Lower leg skin (tissue), 4 donors: ENCODE measurements at regions not wholly inside any gene's neighbourhood (a gene's known extent, or its start where the extent isn't known, plus 50 kb on each side); places are given as distances from the start of the nearest gene placed in this dataset.

Experiments used
- DNase-seq, 2 donors: peaks; one replicate each; pipeline ENCODE4 v3.0.0-alpha.2; 2019; ENCODE audit warnings: low spot score in 2 of 2
- H3K4me3 ChIP-seq: fragments of 200-600 bp; sonication (generic); 2 replicates; pipeline ENCODE4 v1.5.1; 2017; ENCODE audit warnings: mild to moderate bottlenecking, low read depth; ENCODE audit not compliant: poor library complexity, severe bottlenecking
- POLR2A ChIP-seq, 2 donors: fragments of 450-650 bp; IDR thresholded peaks; one replicate each; pipeline ENCODE4 v1.6.1; 2016 to 2017; ENCODE audit warnings: antibody characterized with exemption in 2 of 2, mild to moderate bottlenecking in 1 of 2, moderate library complexity in 1 of 2
- WGBS, 2 donors: methylation state at CpG; one replicate each; pipeline ENCODE4 v1.1.5; 2018; 5-methylcytosine and 5-hydroxymethylcytosine counted together
- intact Hi-C: fragments of 100-400 bp; cut with DNase I; formaldehyde crosslinking; loops from one replicate; pipeline ENCODE4 v1.15.0; 2023; ENCODE audit warnings: low total_unique reads
- TF ChIP-seq, protein P1 (sequence below), 3 donors: fragments of 450-650 bp; IDR thresholded peaks; one replicate each; pipeline ENCODE4 v1.5.1; 2016; ENCODE audit warnings: antibody characterized with exemption in 3 of 3, mild to moderate bottlenecking in 3 of 3, moderate library complexity in 2 of 3

DNA sequence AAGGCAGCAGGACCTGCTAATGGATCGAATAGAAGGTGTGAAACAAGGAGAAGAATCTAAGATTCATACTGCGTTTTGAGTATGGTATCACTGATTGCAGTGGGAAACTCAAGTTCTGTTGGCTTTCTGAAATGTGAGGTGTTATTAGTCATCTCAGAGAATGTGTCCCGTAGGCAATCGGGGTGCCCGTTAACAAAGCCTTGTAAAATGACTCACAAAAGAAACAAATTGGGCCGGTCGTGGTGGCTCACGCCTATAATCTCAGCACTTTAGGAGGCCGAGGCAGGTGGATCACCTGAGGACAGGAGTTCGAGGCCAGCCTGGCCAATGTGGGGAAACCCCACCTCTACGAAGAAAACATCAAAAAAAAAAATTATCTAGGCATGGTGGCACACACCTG lies 118.2 kb upstream of the C7orf33 start:
- no peak for DNase-seq
- intact Hi-C loops: no loop called here
- WGBS, 2 donors: 79 to 82% methylated on average over 11 of the region's 11 CpGs
- TF ChIP-seq POLR2A (IDR thresholded peaks at IDR 0.05): no peak
- TF ChIP-seq, protein P1, sequence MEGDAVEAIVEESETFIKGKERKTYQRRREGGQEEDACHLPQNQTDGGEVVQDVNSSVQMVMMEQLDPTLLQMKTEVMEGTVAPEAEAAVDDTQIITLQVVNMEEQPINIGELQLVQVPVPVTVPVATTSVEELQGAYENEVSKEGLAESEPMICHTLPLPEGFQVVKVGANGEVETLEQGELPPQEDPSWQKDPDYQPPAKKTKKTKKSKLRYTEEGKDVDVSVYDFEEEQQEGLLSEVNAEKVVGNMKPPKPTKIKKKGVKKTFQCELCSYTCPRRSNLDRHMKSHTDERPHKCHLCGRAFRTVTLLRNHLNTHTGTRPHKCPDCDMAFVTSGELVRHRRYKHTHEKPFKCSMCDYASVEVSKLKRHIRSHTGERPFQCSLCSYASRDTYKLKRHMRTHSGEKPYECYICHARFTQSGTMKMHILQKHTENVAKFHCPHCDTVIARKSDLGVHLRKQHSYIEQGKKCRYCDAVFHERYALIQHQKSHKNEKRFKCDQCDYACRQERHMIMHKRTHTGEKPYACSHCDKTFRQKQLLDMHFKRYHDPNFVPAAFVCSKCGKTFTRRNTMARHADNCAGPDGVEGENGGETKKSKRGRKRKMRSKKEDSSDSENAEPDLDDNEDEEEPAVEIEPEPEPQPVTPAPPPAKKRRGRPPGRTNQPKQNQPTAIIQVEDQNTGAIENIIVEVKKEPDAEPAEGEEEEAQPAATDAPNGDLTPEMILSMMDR (IDR thresholded peaks at IDR 0.05): no peak
- no peak overlapping the region for H3K4me3 ChIP-seq

DNA sequence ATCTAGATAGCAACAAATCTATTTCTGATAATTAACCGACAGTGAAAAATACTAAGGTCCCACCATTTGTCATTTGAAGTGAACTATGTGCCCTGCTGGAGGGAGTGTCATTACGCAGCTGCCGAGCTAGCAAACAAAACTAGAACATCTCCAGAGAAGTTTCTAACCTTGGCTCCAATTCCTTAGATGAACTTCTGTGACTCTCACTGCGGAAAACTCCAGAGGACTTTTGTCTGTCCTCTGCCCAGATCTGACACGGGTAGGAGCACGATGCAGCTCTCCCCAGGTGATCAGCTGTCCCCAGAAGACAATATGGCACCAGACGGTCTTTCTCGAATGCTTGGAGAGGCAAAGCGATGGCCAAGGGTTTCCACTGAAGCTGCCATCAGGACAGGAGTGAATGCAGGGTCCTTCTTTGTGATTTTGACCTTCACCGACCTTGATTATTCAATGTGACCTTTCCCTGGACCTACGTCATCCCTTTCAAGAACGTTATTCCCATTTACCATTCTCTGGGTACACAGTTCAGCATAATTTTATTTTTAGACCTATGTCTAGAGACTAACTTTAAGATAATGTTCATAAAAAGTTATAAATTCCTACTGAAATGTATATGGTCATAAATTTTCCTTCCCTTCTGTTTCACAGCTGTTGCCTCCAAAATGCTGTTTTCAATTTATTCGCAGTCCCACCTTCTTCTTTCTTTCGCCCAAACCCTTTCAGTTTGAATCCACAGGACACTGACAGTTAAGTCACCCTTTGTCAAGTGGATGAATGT lies 116.7 kb upstream of the C7orf33 start:
- TF ChIP-seq, protein P1 (IDR thresholded peaks at IDR 0.05): no peak
- TF ChIP-seq POLR2A (IDR thresholded peaks at IDR 0.05): no peak
- 69% methylated on average over 14 of the region's 14 CpGs for WGBS, 2 donors
- no peak for DNase-seq
- H3K4me3 ChIP-seq: no peak overlapping the region
- intact Hi-C loops: no loop called here

DNA sequence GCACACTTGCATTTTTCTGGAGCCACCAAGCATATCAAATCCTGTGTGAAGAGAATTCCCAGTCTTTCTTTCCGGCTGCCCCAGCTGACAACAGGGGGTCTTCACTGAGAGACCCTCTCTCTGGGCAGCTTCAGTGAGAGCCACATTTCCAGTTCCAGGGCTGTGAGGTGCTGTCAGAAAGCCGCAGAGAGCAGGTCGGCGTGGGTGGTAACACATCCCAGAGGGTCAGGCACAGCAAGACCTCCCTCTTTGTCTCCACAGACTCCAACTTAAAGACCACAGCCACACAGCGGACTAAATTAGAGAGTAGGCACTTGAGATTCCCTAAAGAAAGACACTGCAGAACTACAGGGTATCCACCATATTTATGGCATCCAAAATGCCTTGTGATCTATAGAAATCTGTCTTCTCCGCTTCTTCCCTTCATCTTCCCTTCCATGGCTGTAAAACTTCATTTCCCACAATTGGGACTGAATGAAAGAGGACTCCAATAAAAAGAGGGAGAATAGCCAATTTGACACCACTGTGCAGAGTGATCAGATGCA lies 116.0 kb upstream of the C7orf33 start:
- WGBS, 2 donors: 78 to 81% methylated on average over 6 of the region's 6 CpGs
- no peak overlapping the region for H3K4me3 ChIP-seq
- intact Hi-C loops: no loop called here
- no peak for DNase-seq
- no peak for TF ChIP-seq POLR2A (IDR thresholded peaks at IDR 0.05)
- TF ChIP-seq, protein P1 (IDR thresholded peaks at IDR 0.05): no peak

DNA sequence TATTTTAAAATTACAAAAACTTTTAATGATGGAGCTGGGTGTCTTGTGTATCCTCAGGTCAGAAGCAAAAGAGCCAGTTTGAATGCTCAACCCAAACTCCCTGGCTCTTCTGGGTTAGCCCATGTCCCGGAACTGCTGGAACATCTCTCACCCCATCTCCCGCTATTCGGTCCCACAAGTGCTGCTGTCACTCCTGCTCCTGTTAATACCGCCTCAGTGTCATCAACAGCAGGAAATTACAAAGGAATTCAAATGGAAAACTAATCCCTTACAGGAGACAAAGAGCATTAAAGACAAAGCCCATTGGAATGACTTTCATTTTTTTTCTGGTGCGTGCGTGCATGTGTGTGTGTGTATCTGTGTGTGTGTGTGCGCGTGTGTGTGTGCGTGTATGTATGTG lies 112.0 kb upstream of the C7orf33 start:
- H3K4me3 ChIP-seq: no peak overlapping the region
- TF ChIP-seq, protein P1 (IDR thresholded peaks at IDR 0.05): no peak
- TF ChIP-seq POLR2A (IDR thresholded peaks at IDR 0.05): no peak
- WGBS, 2 donors: 77 to 94% methylated on average over 9 of the region's 9 CpGs
- DNase-seq: no peak
- intact Hi-C loops: no loop called here

DNA sequence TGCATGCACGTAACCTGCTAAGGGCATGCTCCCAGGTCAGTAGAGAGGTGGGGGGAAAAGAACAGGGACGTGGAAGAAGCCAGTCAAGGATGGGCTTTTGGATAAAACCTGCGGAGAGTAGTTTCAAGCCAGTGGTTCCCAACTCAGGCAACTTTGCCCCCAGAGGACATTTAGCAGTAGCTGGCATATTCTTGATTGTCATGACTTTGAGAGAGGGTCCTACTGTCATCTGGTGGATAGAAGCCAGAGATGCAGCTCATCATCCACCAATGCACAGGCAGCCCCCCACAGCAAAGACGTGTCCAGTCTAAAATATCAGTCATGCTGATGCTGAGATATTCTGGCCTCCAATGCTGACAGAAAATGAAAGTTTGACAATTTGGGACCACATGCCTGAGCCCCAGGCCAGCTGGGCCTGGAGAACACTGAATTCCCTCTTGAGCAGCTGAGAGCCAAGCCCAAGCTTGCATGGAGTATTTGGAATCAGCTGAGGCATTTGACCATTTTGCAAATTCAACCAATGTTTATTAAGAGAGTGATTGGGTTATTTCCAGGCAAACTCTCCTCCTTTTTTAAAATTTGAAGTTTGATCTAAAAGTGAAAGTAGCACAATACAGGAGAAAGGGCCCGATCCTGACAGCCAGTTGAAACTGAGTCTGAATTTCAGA lies 110.0 kb upstream of the C7orf33 start:
- DNase-seq: no peak
- WGBS, 2 donors: 66 to 78% methylated on average over 5 of the region's 5 CpGs
- H3K4me3 ChIP-seq: no peak overlapping the region
- intact Hi-C loops: no loop called here
- TF ChIP-seq, protein P1 (IDR thresholded peaks at IDR 0.05): no peak
- TF ChIP-seq POLR2A (IDR thresholded peaks at IDR 0.05): no peak
